A549 (cell line): ENCODE measurements at regions not wholly inside any gene's neighbourhood (a gene's known extent, or its start where the extent isn't known, plus 50 kb on each side); places are given as distances from the start of the nearest gene placed in this dataset.
A peak's percentile ranks its signal among the peaks of the same experiment; 100 is the strongest.

Experiments used
- ATAC-seq, 2 experiments: fragments of 200-7000 bp in 1 of 2; fragments of >200 bp in 1 of 2; cut with Nextera tagmentation in 1 of 2; cut with Tn5 transposase in 1 of 2; 3 replicates each; pipeline versions ENCODE4 v1.8.0 to v1.9.1; 2018 to 2020; ENCODE audit warnings: mild to moderate bottlenecking in 1 of 2, moderate library complexity in 1 of 2
- CTCF ChIA-PET: fragments of 300-600 bp; sonication (Branson Sonifier 250); formaldehyde crosslinking; extraction: SDS; loops from one replicate; lab custom pipeline; 2021; ENCODE audit warnings: antibody characterized with exemption, inconsistent platforms; lab: Yijun Ruan, JAX
- POLR2A ChIA-PET: fragments of 350-600 bp; formaldehyde crosslinking; extraction: SDS; loops from one replicate; lab custom pipeline; 2021; ENCODE audit warnings: antibody characterized with exemption, inconsistent platforms; lab: Yijun Ruan, JAX
- DNase-seq, 2 experiments: peaks; one replicate each; pipeline versions ENCODE4 v3.0.0 to v3.0.0-alpha.2; 2011 to 2016; ENCODE audit warnings: low read depth in 1 of 2, low spot score in 1 of 2
- FAIRE-seq: peaks from 2 replicates; lab custom pipeline; 2011; peaks lifted over from hg19 to GRCh38; lab: Jason Lieb, UNC
- H3K27ac ChIP-seq, 2 experiments: fragments of >200 bp; sonication (Bioruptor Twin); formaldehyde crosslinking; 3 replicates each; pipeline ENCODE4 v1.5.1; 2016 to 2017
- H3K4me1 ChIP-seq: fragments of >200 bp; sonication (Bioruptor Twin); formaldehyde crosslinking; 3 replicates; pipeline ENCODE4 v1.6.1; 2016
- H3K4me2 ChIP-seq: fragments of >200 bp; sonication (Bioruptor Twin); formaldehyde crosslinking; 3 replicates; pipeline ENCODE4 v1.6.1; 2016
- H3K4me3 ChIP-seq: fragments of >200 bp; sonication (Bioruptor Twin); formaldehyde crosslinking; 3 replicates; pipeline ENCODE4 v1.5.1; 2016
- H3K9me3 ChIP-seq: fragments of >200 bp; sonication (Bioruptor Twin); formaldehyde crosslinking; 3 replicates; pipeline ENCODE4 v1.6.1; 2016
- BCL3 ChIP-seq: fragments of >200 bp; sonication (Bioruptor Twin); formaldehyde crosslinking; IDR thresholded peaks from 3 replicates; pipeline ENCODE4 v1.6.1; 2016
- BHLHE40 ChIP-seq: IDR thresholded peaks from 2 replicates; pipeline ENCODE4 v1.6.1; 2012; ENCODE audit warnings: low read depth, low read length, inconsistent platforms
- CEBPB ChIP-seq, 2 experiments: fragments of >200 bp in 1 of 2; sonication (Bioruptor Twin) in 1 of 2; formaldehyde crosslinking in 1 of 2; IDR thresholded peaks; 2 replicates each; pipeline ENCODE4 v1.6.1; 2012 to 2016
- CTCF ChIP-seq: fragments of >200 bp; sonication (Bioruptor Twin); formaldehyde crosslinking; IDR thresholded peaks from 3 replicates; pipeline ENCODE4 v1.5.1; 2016
- EP300 ChIP-seq, 2 experiments: fragments of >200 bp; sonication (Bioruptor Twin); formaldehyde crosslinking; IDR thresholded peaks; 2 replicates in 1 of 2; 3 replicates in 1 of 2; pipeline ENCODE4 v1.6.1; 2016 to 2017
- FOXS1 ChIP-seq: fragments of 250-450 bp; sonication (Bioruptor Pico); IDR thresholded peaks from 2 replicates; pipeline ENCODE4 v1.5.0; 2020; ENCODE audit warnings: mild to moderate bottlenecking, moderate library complexity
- HDAC2 ChIP-seq: fragments of 200-600 bp; sonication (generic); IDR thresholded peaks from 2 replicates; pipeline ENCODE4 v1.6.1; 2016
- HEYL ChIP-seq: fragments of 250-450 bp; sonication (Bioruptor Pico); IDR thresholded peaks from 2 replicates; pipeline ENCODE4 v1.8.0; 2021; ENCODE audit warnings: mild to moderate bottlenecking, moderate library complexity
- HOXA7 ChIP-seq: fragments of 250-450 bp; sonication (Bioruptor Pico); IDR thresholded peaks from 2 replicates; pipeline ENCODE4 v1.5.0; 2020; ENCODE audit warnings: mild to moderate bottlenecking, moderate library complexity
- KDM5A ChIP-seq: fragments of 200-600 bp; sonication (generic); IDR thresholded peaks from 2 replicates; pipeline ENCODE4 v1.6.1; 2016; ENCODE audit warnings: antibody characterized with exemption, mild to moderate bottlenecking
- MAFK ChIP-seq: fragments of 450-650 bp; IDR thresholded peaks from 2 replicates; pipeline ENCODE4 v1.6.1; 2014; ENCODE audit not compliant: partially characterized antibody
- MAX ChIP-seq: IDR thresholded peaks from 2 replicates; pipeline ENCODE4 v1.6.1; 2012
- MYC ChIP-seq: IDR thresholded peaks from 2 replicates; pipeline ENCODE4 v1.6.1; 2012; ENCODE audit warnings: mild to moderate bottlenecking, inconsistent platforms, low read length, improper control_type of control experiment, borderline replicate concordance
- NPAS2 ChIP-seq: fragments of 250-450 bp; sonication (Bioruptor Pico); IDR thresholded peaks from 2 replicates; pipeline ENCODE4 v1.8.0; 2022; ENCODE audit warnings: mild to moderate bottlenecking, moderate library complexity, borderline replicate concordance
- NR3C1 ChIP-seq: fragments of >200 bp; sonication (Bioruptor Twin); formaldehyde crosslinking; IDR thresholded peaks from 3 replicates; pipeline ENCODE4 v1.6.1; 2017
- PBX3 ChIP-seq: IDR thresholded peaks from 2 replicates; pipeline ENCODE4 v1.6.1; 2012
- PHF8 ChIP-seq: fragments of 200-600 bp; sonication (generic); IDR thresholded peaks from 2 replicates; pipeline ENCODE4 v1.6.1; 2016; ENCODE audit warnings: low read depth, mild to moderate bottlenecking, antibody characterized with exemption, moderate library complexity, borderline replicate concordance
- POLR2A ChIP-seq: IDR thresholded peaks from 2 replicates; pipeline ENCODE4 v1.6.1; 2012; ENCODE audit warnings: mild to moderate bottlenecking, low read length
- RAD21 ChIP-seq, 2 experiments: fragments of >200 bp in 1 of 2; sonication (Bioruptor Twin) in 1 of 2; formaldehyde crosslinking in 1 of 2; IDR thresholded peaks in 1 of 2; conservative IDR thresholded peaks in 1 of 2; 2 replicates in 1 of 2; 3 replicates in 1 of 2; pipeline ENCODE4 v1.6.1; 2012 to 2018; ENCODE audit warnings: inconsistent platforms in 1 of 2
- RARB ChIP-seq: fragments of 250-450 bp; sonication (Bioruptor Pico); IDR thresholded peaks from 2 replicates; pipeline ENCODE4 v1.8.0; 2021; ENCODE audit warnings: mild to moderate bottlenecking, moderate library complexity
- REST ChIP-seq: fragments of 200-600 bp; sonication (generic); IDR thresholded peaks from 2 replicates; pipeline ENCODE4 v1.6.1; 2016; ENCODE audit warnings: antibody characterized with exemption, mild to moderate bottlenecking, moderate library complexity
- SMC3 ChIP-seq: fragments of >200 bp; sonication (Bioruptor Twin); formaldehyde crosslinking; IDR thresholded peaks from 3 replicates; pipeline ENCODE4 v1.6.1; 2018; ENCODE audit warnings: inconsistent platforms
- SREBF2 ChIP-seq: fragments of 450-650 bp; IDR thresholded peaks from 2 replicates; pipeline ENCODE4 v1.6.1; 2014; ENCODE audit warnings: mild to moderate bottlenecking, moderate library complexity
- TFCP2L1 ChIP-seq: fragments of 250-450 bp; sonication (Bioruptor Pico); IDR thresholded peaks from 2 replicates; pipeline ENCODE4 v1.5.0; 2021; ENCODE audit warnings: mild to moderate bottlenecking
- USF2 ChIP-seq: fragments of 450-650 bp; IDR thresholded peaks from 2 replicates; pipeline ENCODE4 v1.6.1; 2014; ENCODE audit warnings: antibody characterized with exemption
- ZNF302 ChIP-seq: fragments of 250-450 bp; sonication (Bioruptor Pico); IDR thresholded peaks from 2 replicates; pipeline ENCODE4 v1.9.0; 2021; ENCODE audit warnings: inconsistent platforms, mild to moderate bottlenecking, moderate library complexity
- ZSCAN20 ChIP-seq: fragments of 250-450 bp; sonication (Bioruptor Pico); IDR thresholded peaks from 2 replicates; pipeline ENCODE4 v1.8.0; 2022; ENCODE audit warnings: mild to moderate bottlenecking, moderate library complexity
- WGBS: methylation state at CpG from one replicate; pipeline ENCODE4 v1.1.6; 2017; ENCODE audit errors: missing lambda C conversion rate; 5-methylcytosine and 5-hydroxymethylcytosine counted together

- ChIA-PET CTCF (interaction anchor here (1.2 to 1.9 kb wide), 4 partner anchors 16 to 131 kb away, joined by 3 to 7 read pairs (median 4); no protein-coding TSS in a partner anchor), POLR2A (interaction anchor here (0.6 kb wide), 1 partner anchor 143 kb away, joined by 3 read pairs; no protein-coding TSS in a partner anchor)
- no peak; a peak in 1 of 6 replicates for ATAC-seq
- no peak for DNase-seq
- Histone ChIP-seq H3K4me2 (no peak overlapping the region), H3K4me3 (no peak overlapping the region), H3K9me3 (no peaks in the 10 kb centered on the region), H3K4me1 (peaks cover 19% of the 10 kb centered on the region; the same call in 2 of the 3 replicates), H3K27ac (peak overlapping the region in 1 of 2 experiments; percentile 54; a peak in 2 of 6 replicates)
- TF ChIP-seq PBX3: no peak
- TF ChIP-seq FOXS1 (CRISPR knock-in tag): no peak
- TF ChIP-seq HOXA7 (CRISPR knock-in tag): no peak
- TF ChIP-seq ZSCAN20 (CRISPR knock-in tag): no peak
- TF ChIP-seq KDM5A: no peak
- no peak for TF ChIP-seq CEBPB (IDR thresholded peaks at IDR 0.05)
- TF ChIP-seq RAD21 (conservative IDR thresholded peaks at IDR 0.05 in 1 of 2, IDR thresholded peaks at IDR 0.05 in 1 of 2): no peak
- no peak for TF ChIP-seq MYC
- no peak for TF ChIP-seq PHF8
- TF ChIP-seq EP300 (IDR thresholded peaks at IDR 0.05): no peak
- TF ChIP-seq USF2: no peak
- TF ChIP-seq SMC3: no peak
- no peak for TF ChIP-seq BCL3
- no peak for TF ChIP-seq BHLHE40
- no peak for TF ChIP-seq TFCP2L1
- no peak for TF ChIP-seq NPAS2
- no peak for TF ChIP-seq MAX
- TF ChIP-seq HEYL: no peak
- no peak for TF ChIP-seq MAFK
- no peak for TF ChIP-seq POLR2A
- 84% methylated on average over 15 of the region's 15 CpGs for WGBS
- FAIRE-seq: no peak
Observed at GRCh38 chr10:78923647-78924318, 145.0 kb upstream of the ZMIZ1 start.

- POLR2A ChIA-PET: no interaction called here
- Histone ChIP-seq H3K27ac (peak overlapping the region in 1 of 2 experiments; percentile 54; a peak in 2 of 6 replicates), H3K9me3 (no peaks in the 10 kb centered on the region), H3K4me2 (no peak overlapping the region), H3K4me1 (peaks cover 19% of the 10 kb centered on the region; the same call in 2 of the 3 replicates), H3K4me3 (no peak overlapping the region)
- no peak for FAIRE-seq
- 56% methylated on average over 7 of the region's 7 CpGs for WGBS
- peak in 1 of 2 experiments; percentile 31; a peak in 2 of 6 replicates for ATAC-seq
- no peak for DNase-seq
- CTCF ChIA-PET: interaction anchor here (1.4 kb wide), 1 partner anchor 23 kb away, joined by 3 read pairs; no protein-coding TSS in a partner anchor
- TF ChIP-seq HDAC2 (no peak), SREBF2 (no peak), ZSCAN20 (CRISPR knock-in tag) (no peak), RARB (CRISPR knock-in tag) (no peak), SMC3 (no peak), MYC (no peak), REST (no peak), PBX3 (no peak), NR3C1 (no peak), CTCF (no peak), ZNF302 (no peak), BHLHE40 (no peak)
Observed at GRCh38 chr10:78924319-78925003, 144.3 kb upstream of the ZMIZ1 start.
